Keratinocyte (primary cell): ENCODE measurements at regions not wholly inside any gene's neighbourhood (a gene's known extent, or its start where the extent isn't known, plus 50 kb on each side); places are given as distances from the start of the nearest gene placed in this dataset.

Experiments used
- CTCF ChIP-seq, 3 experiments: IDR thresholded peaks in 1 of 3; conservative IDR thresholded peaks in 1 of 3; optimal IDR thresholded peaks in 1 of 3; 2 replicates in 2 of 3; 3 replicates in 1 of 3; pipeline versions ENCODE3 to v1.5.1; 2011; ENCODE audit warnings: low read length in 3 of 3, mild to moderate bottlenecking in 3 of 3, moderate library complexity in 2 of 3, control low read depth in 1 of 3, inconsistent platforms in 1 of 3; ENCODE audit not compliant: insufficient read depth in 2 of 3; ENCODE audit errors: extremely low read depth in 1 of 3
- EZH2 ChIP-seq: IDR thresholded peaks from one replicate; pipeline ENCODE4 v1.6.1; 2012; ENCODE audit warnings: inconsistent platforms, mild to moderate bottlenecking, low read length, moderate library complexity

GRCh38 chr3:107250221-107250620 is 127.0 kb upstream of the CCDC54 start:
- TF ChIP-seq CTCF (optimal IDR thresholded peaks at IDR 0.05 in 1 of 3, IDR thresholded peaks at IDR 0.05 in 1 of 3, conservative IDR thresholded peaks at IDR 0.05 in 1 of 3; ENCODE audit: extremely low read depth in 1 of 3, insufficient read depth in 2 of 3, low read length in 3 of 3) (no peak), EZH2 (no peak)
